ENCODE measurements at regions not wholly inside any gene's neighbourhood (a gene's known extent, or its start where the extent isn't known, plus 50 kb on each side); places are given as distances from the start of the nearest gene placed in this dataset.

DNA sequence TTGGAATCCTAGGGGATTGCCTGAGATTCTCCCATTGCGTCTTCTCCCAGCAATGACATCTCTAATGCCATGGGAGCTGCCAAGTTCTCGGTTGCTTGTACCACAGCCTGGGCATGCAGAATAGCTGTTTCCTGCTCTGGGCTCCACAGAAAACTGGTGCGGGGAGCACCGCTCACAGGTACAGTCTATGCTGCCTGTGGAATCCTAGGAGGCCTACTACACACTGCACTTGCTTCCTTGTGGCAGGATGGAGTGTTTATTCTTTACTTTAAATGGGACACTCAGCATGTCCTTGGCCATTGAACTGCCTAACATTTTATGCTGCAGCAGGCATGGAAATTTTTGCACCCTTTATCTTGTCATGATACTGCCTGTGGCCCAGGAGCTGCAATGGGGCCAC, 378.8 kb upstream of the SHH start:
- Histone ChIP-seq H3K79me2 (replicated peaks; ENCODE audit: insufficient read depth) (no peaks in the 10 kb centered on the region), H3K36me3 (ENCODE audit: insufficient read depth) (peaks cover 3% of the 10 kb centered on the region), H3K9me2 (ENCODE audit: insufficient read depth) (no peaks in the 10 kb centered on the region), H3K27me3 (ENCODE audit: insufficient read depth) (no peaks in the 10 kb centered on the region), H2AFZ (no peak overlapping the region), H3K4me1 (ENCODE audit: insufficient read depth) (no peaks in the 10 kb centered on the region), H3F3A (replicated peaks; ENCODE audit: low read depth) (no peaks in the 10 kb centered on the region), H3K4me2 (no peak overlapping the region), H4K20me1 (replicated peaks; ENCODE audit: insufficient read depth) (no peaks in the 10 kb centered on the region), H3K4me3 (no peak overlapping the region), H3K27ac (ENCODE audit: low read depth) (no peak overlapping the region)
- Mint-ChIP-seq H3K27ac (no peak overlapping the region), H3K36me3 (ENCODE audit: low read depth) (peaks cover 5% of the 10 kb centered on the region; the same call in 2 of the 3 replicates), H3K9me3 (peaks cover 17% of the 10 kb centered on the region), H3K27me3 (ENCODE audit: insufficient read depth, low read depth, poor library complexity) (no peaks in the 10 kb centered on the region), H3K4me3 (no peak overlapping the region), H3K4me1 (no peaks in the 10 kb centered on the region)
- TF ChIP-seq EZH2 (IDR thresholded peaks at IDR 0.05; ENCODE audit: low read depth, unreplicated experiment) = no peak
- no peak for DNase-seq (ENCODE audit: low spot score)
- no peak for ATAC-seq

- Mint-ChIP-seq H3K9me3 (peaks cover 37% of the 10 kb centered on the region), H3K27me3 (ENCODE audit: insufficient read depth, low read depth, poor library complexity) (no peaks in the 10 kb centered on the region), H3K4me1 (no peaks in the 10 kb centered on the region), H3K36me3 (ENCODE audit: low read depth) (peaks cover 18% of the 10 kb centered on the region), H3K4me3 (no peak overlapping the region), H3K27ac (no peak overlapping the region)
- no peak for DNase-seq (ENCODE audit: low spot score)
- Histone ChIP-seq H3K4me1 (ENCODE audit: insufficient read depth) (no peaks in the 10 kb centered on the region), H3K79me2 (replicated peaks; ENCODE audit: insufficient read depth) (no peaks in the 10 kb centered on the region), H3K27me3 (ENCODE audit: insufficient read depth) (no peaks in the 10 kb centered on the region), H3K27ac (ENCODE audit: low read depth) (no peak overlapping the region), H3K36me3 (ENCODE audit: insufficient read depth) (peaks cover 3% of the 10 kb centered on the region), H3K4me3 (no peak overlapping the region), H2AFZ (no peak overlapping the region), H4K20me1 (replicated peaks; ENCODE audit: insufficient read depth) (no peaks in the 10 kb centered on the region), H3K9me2 (ENCODE audit: insufficient read depth) (no peaks in the 10 kb centered on the region), H3K4me2 (no peak overlapping the region), H3F3A (replicated peaks; ENCODE audit: low read depth) (no peaks in the 10 kb centered on the region)
- TF ChIP-seq JUNB (IDR thresholded peaks at IDR 0.05; ENCODE audit: unreplicated experiment) = no peak
- no peak for TF ChIP-seq EZH2phosphoT487 (IDR thresholded peaks at IDR 0.05; ENCODE audit: unreplicated experiment)
- no peak for TF ChIP-seq ETS1 (IDR thresholded peaks at IDR 0.05)
- TF ChIP-seq ZNF331 (CRISPR knock-in tag; IDR thresholded peaks at IDR 0.05; ENCODE audit: low read depth) = no peak
- no peak for TF ChIP-seq NANOG (IDR thresholded peaks at IDR 0.05; ENCODE audit: borderline replicate concordance)
- no peak for TF ChIP-seq EZH2 (IDR thresholded peaks at IDR 0.05; ENCODE audit: low read depth, unreplicated experiment)
- TF ChIP-seq, protein P1, sequence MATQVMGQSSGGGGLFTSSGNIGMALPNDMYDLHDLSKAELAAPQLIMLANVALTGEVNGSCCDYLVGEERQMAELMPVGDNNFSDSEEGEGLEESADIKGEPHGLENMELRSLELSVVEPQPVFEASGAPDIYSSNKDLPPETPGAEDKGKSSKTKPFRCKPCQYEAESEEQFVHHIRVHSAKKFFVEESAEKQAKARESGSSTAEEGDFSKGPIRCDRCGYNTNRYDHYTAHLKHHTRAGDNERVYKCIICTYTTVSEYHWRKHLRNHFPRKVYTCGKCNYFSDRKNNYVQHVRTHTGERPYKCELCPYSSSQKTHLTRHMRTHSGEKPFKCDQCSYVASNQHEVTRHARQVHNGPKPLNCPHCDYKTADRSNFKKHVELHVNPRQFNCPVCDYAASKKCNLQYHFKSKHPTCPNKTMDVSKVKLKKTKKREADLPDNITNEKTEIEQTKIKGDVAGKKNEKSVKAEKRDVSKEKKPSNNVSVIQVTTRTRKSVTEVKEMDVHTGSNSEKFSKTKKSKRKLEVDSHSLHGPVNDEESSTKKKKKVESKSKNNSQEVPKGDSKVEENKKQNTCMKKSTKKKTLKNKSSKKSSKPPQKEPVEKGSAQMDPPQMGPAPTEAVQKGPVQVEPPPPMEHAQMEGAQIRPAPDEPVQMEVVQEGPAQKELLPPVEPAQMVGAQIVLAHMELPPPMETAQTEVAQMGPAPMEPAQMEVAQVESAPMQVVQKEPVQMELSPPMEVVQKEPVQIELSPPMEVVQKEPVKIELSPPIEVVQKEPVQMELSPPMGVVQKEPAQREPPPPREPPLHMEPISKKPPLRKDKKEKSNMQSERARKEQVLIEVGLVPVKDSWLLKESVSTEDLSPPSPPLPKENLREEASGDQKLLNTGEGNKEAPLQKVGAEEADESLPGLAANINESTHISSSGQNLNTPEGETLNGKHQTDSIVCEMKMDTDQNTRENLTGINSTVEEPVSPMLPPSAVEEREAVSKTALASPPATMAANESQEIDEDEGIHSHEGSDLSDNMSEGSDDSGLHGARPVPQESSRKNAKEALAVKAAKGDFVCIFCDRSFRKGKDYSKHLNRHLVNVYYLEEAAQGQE (IDR thresholded peaks at IDR 0.05; ENCODE audit: unreplicated experiment) = no peak
- no peak for TF ChIP-seq CREB1 (CRISPR knock-in tag; IDR thresholded peaks at IDR 0.05; ENCODE audit: low read depth)
- TF ChIP-seq POLR2AphosphoS5 (IDR thresholded peaks at IDR 0.05; ENCODE audit: low read depth) = no peak
- no peak for TF ChIP-seq ZNF114 (CRISPR knock-in tag; IDR thresholded peaks at IDR 0.05)
- TF ChIP-seq, protein P2, sequence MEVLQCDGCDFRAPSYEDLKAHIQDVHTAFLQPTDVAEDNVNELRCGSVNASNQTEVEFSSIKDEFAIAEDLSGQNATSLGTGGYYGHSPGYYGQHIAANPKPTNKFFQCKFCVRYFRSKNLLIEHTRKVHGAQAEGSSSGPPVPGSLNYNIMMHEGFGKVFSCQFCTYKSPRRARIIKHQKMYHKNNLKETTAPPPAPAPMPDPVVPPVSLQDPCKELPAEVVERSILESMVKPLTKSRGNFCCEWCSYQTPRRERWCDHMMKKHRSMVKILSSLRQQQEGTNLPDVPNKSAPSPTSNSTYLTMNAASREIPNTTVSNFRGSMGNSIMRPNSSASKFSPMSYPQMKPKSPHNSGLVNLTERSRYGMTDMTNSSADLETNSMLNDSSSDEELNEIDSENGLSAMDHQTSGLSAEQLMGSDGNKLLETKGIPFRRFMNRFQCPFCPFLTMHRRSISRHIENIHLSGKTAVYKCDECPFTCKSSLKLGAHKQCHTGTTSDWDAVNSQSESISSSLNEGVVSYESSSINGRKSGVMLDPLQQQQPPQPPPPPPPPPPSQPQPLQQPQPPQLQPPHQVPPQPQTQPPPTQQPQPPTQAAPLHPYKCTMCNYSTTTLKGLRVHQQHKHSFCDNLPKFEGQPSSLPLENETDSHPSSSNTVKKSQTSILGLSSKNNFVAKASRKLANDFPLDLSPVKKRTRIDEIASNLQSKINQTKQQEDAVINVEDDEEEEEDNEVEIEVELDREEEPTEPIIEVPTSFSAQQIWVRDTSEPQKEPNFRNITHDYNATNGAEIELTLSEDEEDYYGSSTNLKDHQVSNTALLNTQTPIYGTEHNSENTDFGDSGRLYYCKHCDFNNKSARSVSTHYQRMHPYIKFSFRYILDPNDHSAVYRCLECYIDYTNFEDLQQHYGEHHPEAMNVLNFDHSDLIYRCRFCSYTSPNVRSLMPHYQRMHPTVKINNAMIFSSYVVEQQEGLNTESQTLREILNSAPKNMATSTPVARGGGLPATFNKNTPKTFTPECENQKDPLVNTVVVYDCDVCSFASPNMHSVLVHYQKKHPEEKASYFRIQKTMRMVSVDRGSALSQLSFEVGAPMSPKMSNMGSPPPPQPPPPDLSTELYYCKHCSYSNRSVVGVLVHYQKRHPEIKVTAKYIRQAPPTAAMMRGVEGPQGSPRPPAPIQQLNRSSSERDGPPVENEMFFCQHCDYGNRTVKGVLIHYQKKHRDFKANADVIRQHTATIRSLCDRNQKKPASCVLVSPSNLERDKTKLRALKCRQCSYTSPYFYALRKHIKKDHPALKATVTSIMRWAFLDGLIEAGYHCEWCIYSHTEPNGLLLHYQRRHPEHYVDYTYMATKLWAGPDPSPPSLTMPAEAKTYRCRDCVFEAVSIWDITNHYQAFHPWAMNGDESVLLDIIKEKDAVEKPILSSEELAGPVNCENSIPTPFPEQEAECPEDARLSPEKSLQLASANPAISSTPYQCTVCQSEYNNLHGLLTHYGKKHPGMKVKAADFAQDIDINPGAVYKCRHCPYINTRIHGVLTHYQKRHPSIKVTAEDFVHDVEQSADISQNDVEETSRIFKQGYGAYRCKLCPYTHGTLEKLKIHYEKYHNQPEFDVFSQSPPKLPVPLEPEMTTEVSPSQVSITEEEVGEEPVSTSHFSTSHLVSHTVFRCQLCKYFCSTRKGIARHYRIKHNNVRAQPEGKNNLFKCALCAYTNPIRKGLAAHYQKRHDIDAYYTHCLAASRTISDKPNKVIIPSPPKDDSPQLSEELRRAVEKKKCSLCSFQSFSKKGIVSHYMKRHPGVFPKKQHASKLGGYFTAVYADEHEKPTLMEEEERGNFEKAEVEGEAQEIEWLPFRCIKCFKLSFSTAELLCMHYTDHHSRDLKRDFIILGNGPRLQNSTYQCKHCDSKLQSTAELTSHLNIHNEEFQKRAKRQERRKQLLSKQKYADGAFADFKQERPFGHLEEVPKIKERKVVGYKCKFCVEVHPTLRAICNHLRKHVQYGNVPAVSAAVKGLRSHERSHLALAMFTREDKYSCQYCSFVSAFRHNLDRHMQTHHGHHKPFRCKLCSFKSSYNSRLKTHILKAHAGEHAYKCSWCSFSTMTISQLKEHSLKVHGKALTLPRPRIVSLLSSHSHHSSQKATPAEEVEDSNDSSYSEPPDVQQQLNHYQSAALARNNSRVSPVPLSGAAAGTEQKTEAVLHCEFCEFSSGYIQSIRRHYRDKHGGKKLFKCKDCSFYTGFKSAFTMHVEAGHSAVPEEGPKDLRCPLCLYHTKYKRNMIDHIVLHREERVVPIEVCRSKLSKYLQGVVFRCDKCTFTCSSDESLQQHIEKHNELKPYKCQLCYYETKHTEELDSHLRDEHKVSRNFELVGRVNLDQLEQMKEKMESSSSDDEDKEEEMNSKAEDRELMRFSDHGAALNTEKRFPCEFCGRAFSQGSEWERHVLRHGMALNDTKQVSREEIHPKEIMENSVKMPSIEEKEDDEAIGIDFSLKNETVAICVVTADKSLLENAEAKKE (CRISPR knock-in tag; IDR thresholded peaks at IDR 0.05) = no peak
- no peak for ATAC-seq
These were observed 372.8 kb upstream of the SHH start for GRCh38 chr7:156185076-156185475.

Data from GM23338 (cell line).